GM19328 (cell line): ENCODE measurements at regions not wholly inside any gene's neighbourhood (a gene's known extent, or its start where the extent isn't known, plus 50 kb on each side); places are given as distances from the start of the nearest gene placed in this dataset.
A peak's percentile ranks its signal among the peaks of the same experiment; 100 is the strongest.
"Not testable (repeated sequence)": the region's sequence is repeated elsewhere in the genome, so short reads cannot be mapped to it uniquely, and the experiment has no call there.

Source experiments
- ATAC-seq: cut with Tn5 transposase; IDR thresholded peaks from one replicate; pipeline ENCODE4 v1.9.1; 2021; ENCODE audit warnings: mild to moderate bottlenecking, moderate library complexity; ENCODE audit not compliant: unreplicated experiment

GRCh38 chr4:79613269-79613935, 205.4 kb upstream of the GK2 start:
- ATAC-seq, result no peak

- ATAC-seq, result no peak
These were observed 203.0 kb upstream of the GK2 start for GRCh38 chr4:79611026-79611425.

GRCh38 chr4:79609817-79610216, 201.8 kb upstream of the GK2 start:
- ATAC-seq, result no peak

DNA sequence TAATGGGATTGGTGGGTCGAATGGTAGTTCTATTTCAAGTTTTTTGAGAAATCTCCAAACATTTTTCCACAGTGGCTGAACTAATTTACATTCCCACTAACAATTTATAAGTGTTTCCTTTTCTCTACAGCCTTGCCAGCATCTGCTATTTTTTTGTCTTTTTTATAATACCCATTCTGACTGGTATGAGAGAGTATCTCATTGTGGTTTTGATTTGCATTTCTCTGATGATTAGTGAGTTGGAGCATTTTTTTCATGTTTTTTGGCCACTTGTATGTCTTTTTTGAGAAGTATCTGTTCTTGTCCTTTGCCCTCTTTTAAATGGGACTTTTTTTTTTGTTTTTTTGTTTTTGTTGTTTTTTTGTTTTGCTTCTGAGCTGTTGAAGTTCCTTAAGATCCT, 200.0 kb upstream of the GK2 start:
- no peak for ATAC-seq

GRCh38 chr4:79604152-79604551, 196.1 kb upstream of the GK2 start:
- no peak for ATAC-seq

DNA sequence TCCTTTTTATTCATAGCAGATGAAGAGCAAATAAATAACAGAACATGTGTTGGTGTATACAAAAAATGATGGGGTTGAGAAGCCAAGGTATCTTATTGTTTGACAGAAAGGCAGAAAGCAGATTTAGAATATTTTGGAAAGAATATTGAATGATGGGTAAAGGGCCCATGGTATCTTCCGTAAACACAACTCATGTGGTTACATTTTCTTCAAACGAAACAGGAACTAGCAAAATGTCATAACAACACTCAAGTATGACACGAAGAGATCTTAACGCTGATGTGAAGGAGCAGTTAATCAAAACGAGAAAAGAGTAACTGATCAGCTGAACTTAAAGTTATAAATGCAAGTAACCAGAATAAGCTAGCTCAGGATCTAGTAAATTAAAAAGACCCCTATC, 195.7 kb upstream of the GK2 start:
- ATAC-seq, result peak; percentile 52

GRCh38 chr4:79599691-79600090, 191.7 kb upstream of the GK2 start:
- ATAC-seq, result no peak

- no peak for ATAC-seq
These were observed 190.8 kb upstream of the GK2 start for GRCh38 chr4:79598801-79599200.

DNA sequence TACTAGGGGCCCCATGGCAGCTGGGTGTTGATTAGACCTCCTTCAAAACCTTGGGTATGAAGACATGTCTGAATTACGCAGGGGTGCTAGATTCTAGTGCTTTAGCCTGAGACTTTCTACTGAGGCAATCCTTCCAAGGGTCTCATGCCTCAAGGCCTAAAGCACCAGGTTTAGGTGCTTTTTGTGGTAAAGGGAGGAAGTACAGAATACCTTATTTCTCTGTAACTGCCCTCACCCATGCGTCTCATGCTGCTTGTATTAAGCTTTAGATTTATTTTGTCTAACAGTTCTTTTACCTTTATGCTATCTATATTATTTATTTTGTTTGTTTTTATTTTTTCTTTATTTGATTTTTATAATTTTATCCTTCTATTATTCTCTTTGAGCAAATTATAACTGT, 190.2 kb upstream of the GK2 start:
- ATAC-seq, result no peak

GRCh38 chr4:79597266-79597665, 189.2 kb upstream of the GK2 start:
- ATAC-seq, result no peak

GRCh38 chr4:79592218-79592617, 184.2 kb upstream of the GK2 start:
- ATAC-seq, result not testable (repeated sequence)

DNA sequence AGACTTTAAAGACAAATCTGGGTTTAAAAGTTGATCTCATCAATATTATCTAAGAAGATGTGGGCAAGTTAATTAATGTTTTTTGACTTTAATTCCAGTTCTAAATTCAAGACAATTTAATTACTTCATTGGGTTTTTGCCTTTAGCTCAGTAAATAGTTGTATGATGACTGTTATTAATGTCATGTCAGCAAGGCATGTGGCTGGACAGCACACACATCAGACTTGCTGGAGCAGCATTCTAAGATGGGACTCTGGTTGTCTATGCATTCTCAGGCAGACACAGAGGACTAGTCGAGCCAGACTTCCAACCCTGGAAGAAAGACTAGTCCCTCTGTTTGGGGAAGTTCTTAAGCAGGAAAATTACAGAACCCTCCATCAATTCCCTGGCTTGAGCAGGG, 180.7 kb upstream of the GK2 start:
- no peak for ATAC-seq

- not testable (repeated sequence) for ATAC-seq
These were observed 179.2 kb upstream of the GK2 start for GRCh38 chr4:79587207-79587606.

DNA sequence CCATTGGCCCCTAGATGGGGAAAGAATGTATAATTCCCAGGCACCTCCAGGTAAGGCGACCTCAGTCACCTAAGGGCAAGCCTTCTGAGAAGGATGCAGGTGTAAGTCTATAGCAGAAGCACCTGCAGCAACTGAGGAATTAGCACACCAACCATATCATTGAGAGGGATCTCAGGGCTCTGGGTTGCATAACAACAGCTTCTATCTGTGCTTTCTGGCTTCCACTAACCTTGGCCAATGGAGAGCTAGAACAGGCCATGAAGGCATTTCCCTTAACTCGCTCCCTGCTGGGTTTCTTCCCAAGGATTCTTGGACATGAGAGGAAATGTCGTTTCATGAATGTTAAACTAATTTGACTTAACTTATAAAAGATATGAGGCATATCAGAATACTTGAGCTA, 177.8 kb upstream of the GK2 start:
- no peak for ATAC-seq

DNA sequence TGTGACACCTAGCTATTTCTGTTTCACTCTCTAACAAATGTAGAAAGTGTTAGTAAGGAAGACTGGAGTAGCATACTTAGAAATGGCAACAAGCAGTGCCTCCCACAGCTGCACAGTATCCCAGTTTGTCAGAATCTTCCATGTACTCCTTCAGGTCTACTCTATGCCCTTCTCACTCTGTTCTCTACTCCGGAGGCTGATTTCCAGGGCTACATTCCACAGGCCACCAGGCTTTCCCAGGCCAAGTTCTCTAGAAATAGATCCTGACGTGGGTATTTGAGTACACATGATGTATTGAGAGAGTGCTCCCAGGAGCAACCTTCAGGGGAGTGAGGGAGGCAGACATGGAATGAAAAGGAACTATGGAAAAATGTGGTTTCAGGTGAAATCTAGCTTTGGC, 177.3 kb upstream of the GK2 start:
- no peak for ATAC-seq

DNA sequence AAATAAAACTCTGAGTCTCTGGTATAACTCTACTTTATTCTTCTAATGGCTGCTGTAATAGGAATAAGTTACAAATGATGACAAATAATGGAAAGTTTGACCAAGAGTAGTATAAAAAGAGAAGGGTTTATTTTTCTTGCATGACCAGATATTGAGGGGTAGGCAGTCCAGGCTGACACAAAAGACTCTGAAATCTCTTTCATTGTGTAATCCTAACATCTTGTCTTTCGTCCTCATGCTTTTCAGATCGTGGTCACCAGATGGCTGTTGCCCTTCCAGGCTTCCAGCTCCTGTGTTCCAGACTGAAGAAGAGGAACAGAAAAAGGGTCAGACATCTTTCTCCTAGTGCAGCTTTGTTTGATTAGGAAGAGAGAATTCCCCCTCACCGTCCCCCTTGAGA, 176.9 kb upstream of the GK2 start:
- no peak for ATAC-seq

DNA sequence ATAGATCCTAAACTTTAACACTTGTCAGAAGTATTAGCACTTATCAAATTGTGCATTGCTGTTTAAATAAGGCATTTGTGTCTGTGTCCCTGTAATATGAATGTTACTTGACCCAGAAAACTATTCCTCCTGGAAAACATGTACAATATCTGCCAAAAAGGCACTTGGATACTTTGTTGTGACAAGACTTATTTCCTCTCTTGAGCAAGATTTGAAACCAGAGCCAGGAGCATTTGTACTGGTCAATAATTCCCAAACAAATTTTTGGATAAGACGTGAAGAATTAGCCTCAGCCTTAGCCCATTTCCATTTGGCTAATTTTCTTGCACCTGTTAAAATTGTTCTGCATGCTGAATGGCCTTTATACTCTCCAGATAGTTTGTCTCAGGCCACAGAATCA, 176.3 kb upstream of the GK2 start:
- no peak for ATAC-seq

DNA sequence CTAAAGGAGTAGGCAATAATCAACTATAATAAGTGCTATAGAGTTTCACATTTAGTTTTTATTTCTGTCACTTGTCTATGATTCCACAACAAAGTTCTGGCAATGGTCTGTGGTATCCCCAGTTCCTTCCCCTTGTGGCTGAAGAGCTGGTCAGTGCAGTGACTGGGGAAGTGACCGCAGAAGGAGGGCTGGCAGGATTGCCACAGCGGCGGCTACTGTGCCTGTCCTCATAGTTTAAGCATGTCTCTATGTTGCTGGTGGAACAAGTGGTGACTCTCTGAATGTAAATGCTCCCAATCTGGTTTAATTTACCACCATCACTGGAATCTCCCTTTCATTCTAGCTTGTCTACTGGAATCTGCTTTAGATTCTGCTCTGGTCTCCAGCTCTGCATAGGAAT, 170.6 kb upstream of the GK2 start:
- no peak for ATAC-seq

- no peak for ATAC-seq
These were observed 168.4 kb upstream of the GK2 start for GRCh38 chr4:79576429-79576753.

DNA sequence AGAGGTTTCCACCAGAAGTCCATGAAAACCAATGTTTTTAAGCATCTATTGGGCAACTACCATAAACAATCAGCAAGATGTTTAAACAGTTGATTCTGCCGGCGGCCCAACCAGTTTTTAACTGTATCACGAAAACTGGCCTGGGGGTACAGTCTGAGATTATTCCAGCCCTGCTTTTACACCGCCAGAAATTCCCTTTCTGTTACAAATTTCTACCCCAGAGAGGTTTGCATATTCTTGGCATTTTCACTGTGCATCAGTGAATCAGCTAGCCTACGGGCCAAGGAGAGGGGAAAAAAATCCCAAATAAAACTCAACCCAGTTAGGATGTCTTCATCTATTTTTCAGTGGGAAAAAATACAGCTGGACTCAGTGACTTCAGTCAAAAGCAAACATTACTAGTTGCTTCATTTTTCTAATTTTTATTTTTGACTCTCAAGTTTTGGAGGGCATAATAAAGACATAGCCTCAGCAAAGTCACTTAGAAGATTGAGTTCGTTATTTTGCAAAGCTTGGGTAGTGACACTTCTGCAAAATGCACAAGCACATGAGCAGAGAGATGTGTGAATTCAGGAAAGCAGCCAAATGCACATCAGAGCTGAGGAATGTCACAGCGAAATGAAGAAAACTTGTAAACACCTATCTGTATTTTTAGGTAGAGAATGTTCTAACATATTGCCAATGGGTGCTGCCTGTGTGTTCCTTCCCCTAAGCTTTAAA, 167.8 kb upstream of the GK2 start:
- ATAC-seq, result no peak

- no peak for ATAC-seq
These were observed 166.9 kb upstream of the GK2 start for GRCh38 chr4:79574741-79575451.

- ATAC-seq, result no peak
These were observed 155.2 kb upstream of the GK2 start for GRCh38 chr4:79563219-79563618.
